GM23338 (cell line): ENCODE measurements at regions not wholly inside any gene's neighbourhood (a gene's known extent, or its start where the extent isn't known, plus 50 kb on each side); places are given as distances from the start of the nearest gene placed in this dataset.

Source experiments
- ATAC-seq: fragments of 200-7000 bp; cut with Tn5 transposase; 3 replicates; pipeline ENCODE4 v1.9.1; 2020
- DNase-seq: peaks from one replicate; pipeline ENCODE4 v3.0.0-alpha.2; 2015; ENCODE audit warnings: low spot score
- H2AFZ ChIP-seq: fragments of 200-600 bp; sonication (generic); 2 replicates; pipeline ENCODE4 v1.8.0; 2016; ENCODE audit warnings: antibody characterized with exemption, mild to moderate bottlenecking, moderate library complexity
- H3F3A ChIP-seq: fragments of 200-600 bp; sonication (generic); replicated peaks from 2 replicates; pipeline ENCODE4 v1.8.0; 2017; ENCODE audit warnings: antibody characterized with exemption, mixed run types, low read depth
- H3K27ac ChIP-seq: fragments of 200-600 bp; sonication (generic); 2 replicates; pipeline ENCODE4 v1.6.1; 2016; ENCODE audit warnings: low read depth
- H3K27me3 ChIP-seq: fragments of 200-600 bp; sonication (generic); 2 replicates; pipeline ENCODE4 v1.8.0; 2016; ENCODE audit warnings: mild to moderate bottlenecking, mixed run types, moderate library complexity; ENCODE audit not compliant: insufficient read depth
- H3K36me3 ChIP-seq: fragments of 200-600 bp; sonication (generic); 2 replicates; pipeline ENCODE4 v1.8.0; 2016; ENCODE audit warnings: mild to moderate bottlenecking; ENCODE audit not compliant: insufficient read depth
- H3K4me1 ChIP-seq: fragments of 200-600 bp; sonication (generic); 2 replicates; pipeline ENCODE4 v1.8.0; 2016; ENCODE audit warnings: mild to moderate bottlenecking, moderate library complexity; ENCODE audit not compliant: insufficient read depth
- H3K4me2 ChIP-seq: fragments of 200-600 bp; sonication (generic); 2 replicates; pipeline ENCODE4 v1.7.1; 2017; ENCODE audit warnings: mixed run types
- H3K4me3 ChIP-seq: fragments of 200-600 bp; sonication (generic); 2 replicates; pipeline ENCODE4 v1.6.1; 2016; ENCODE audit warnings: mixed run types
- H3K79me2 ChIP-seq: fragments of 200-600 bp; sonication (generic); replicated peaks from 2 replicates; pipeline ENCODE4 v1.8.0; 2017; ENCODE audit warnings: mild to moderate bottlenecking; ENCODE audit not compliant: insufficient read depth
- H3K9me2 ChIP-seq: fragments of 200-600 bp; sonication (generic); 2 replicates; pipeline ENCODE4 v1.8.0; 2017; ENCODE audit not compliant: insufficient read depth
- H4K20me1 ChIP-seq: fragments of 200-600 bp; sonication (generic); replicated peaks from 2 replicates; pipeline ENCODE4 v1.8.0; 2017; ENCODE audit warnings: mild to moderate bottlenecking; ENCODE audit not compliant: insufficient read depth
- H3K27ac Mint-ChIP-seq: 2 replicates; pipeline ENCODE4 v1.8.0; 2020; ENCODE audit warnings: inconsistent platforms, mild to moderate bottlenecking, moderate library complexity, mixed read lengths
- H3K27me3 Mint-ChIP-seq: 3 replicates; pipeline ENCODE4 v1.8.0; 2022; ENCODE audit warnings: low read depth, mild to moderate bottlenecking, moderate library complexity, mixed read lengths, inconsistent platforms; ENCODE audit not compliant: insufficient read depth, poor library complexity
- H3K36me3 Mint-ChIP-seq: 3 replicates; pipeline ENCODE4 v1.8.0; 2021; ENCODE audit warnings: low read depth, mild to moderate bottlenecking, inconsistent platforms, moderate library complexity, mixed read lengths
- H3K4me1 Mint-ChIP-seq: 3 replicates; pipeline ENCODE4 v1.8.0; 2020; ENCODE audit warnings: mild to moderate bottlenecking, inconsistent platforms, mixed read lengths
- H3K4me3 Mint-ChIP-seq: 3 replicates; pipeline ENCODE4 v1.8.0; 2021; ENCODE audit warnings: moderate library complexity, mild to moderate bottlenecking, inconsistent platforms, mixed read lengths
- H3K9me3 Mint-ChIP-seq: 3 replicates; pipeline ENCODE4 v1.8.0; 2020; ENCODE audit warnings: moderate library complexity, mild to moderate bottlenecking, inconsistent platforms, mixed read lengths
- CREB1 ChIP-seq: fragments of 250-450 bp; sonication (Bioruptor Pico); IDR thresholded peaks from 2 replicates; pipeline ENCODE4 v1.5.0; 2020; ENCODE audit warnings: low read depth, mild to moderate bottlenecking, moderate library complexity
- JUNB ChIP-seq: IDR thresholded peaks from one replicate; pipeline ENCODE4 v1.6.1; 2016; ENCODE audit warnings: antibody characterized with exemption; ENCODE audit not compliant: unreplicated experiment
- POLR2AphosphoS5 ChIP-seq: IDR thresholded peaks from 2 replicates; pipeline ENCODE4 v1.6.1; 2016; ENCODE audit warnings: antibody characterized with exemption, low read depth
- TF ChIP-seq, protein P1 (sequence below): fragments of 250-450 bp; sonication (Bioruptor Pico); IDR thresholded peaks from 2 replicates; pipeline ENCODE4 v1.5.0; 2020; ENCODE audit warnings: mild to moderate bottlenecking, moderate library complexity

DNA sequence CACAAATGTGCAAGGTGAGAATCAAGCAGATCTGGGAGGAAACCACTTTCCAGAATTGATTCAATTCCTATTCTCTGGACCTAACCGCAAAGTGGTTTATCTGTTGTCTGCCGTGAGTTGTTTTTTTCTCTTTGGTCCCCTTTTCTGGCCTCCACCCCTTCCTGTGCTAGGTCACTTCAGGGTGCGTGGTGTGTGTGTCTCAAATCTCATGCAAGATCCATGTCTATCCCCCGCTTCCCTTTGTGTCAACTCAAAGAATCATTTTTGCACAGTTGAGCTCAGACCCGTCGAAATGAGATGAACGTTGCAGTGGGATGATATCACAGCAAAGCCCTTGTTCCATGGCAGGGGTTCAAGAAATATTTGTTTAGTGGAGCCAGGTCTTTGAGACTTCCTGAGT, 184.5 kb downstream of the GATA3 start (continued):
- TF ChIP-seq, protein P1, sequence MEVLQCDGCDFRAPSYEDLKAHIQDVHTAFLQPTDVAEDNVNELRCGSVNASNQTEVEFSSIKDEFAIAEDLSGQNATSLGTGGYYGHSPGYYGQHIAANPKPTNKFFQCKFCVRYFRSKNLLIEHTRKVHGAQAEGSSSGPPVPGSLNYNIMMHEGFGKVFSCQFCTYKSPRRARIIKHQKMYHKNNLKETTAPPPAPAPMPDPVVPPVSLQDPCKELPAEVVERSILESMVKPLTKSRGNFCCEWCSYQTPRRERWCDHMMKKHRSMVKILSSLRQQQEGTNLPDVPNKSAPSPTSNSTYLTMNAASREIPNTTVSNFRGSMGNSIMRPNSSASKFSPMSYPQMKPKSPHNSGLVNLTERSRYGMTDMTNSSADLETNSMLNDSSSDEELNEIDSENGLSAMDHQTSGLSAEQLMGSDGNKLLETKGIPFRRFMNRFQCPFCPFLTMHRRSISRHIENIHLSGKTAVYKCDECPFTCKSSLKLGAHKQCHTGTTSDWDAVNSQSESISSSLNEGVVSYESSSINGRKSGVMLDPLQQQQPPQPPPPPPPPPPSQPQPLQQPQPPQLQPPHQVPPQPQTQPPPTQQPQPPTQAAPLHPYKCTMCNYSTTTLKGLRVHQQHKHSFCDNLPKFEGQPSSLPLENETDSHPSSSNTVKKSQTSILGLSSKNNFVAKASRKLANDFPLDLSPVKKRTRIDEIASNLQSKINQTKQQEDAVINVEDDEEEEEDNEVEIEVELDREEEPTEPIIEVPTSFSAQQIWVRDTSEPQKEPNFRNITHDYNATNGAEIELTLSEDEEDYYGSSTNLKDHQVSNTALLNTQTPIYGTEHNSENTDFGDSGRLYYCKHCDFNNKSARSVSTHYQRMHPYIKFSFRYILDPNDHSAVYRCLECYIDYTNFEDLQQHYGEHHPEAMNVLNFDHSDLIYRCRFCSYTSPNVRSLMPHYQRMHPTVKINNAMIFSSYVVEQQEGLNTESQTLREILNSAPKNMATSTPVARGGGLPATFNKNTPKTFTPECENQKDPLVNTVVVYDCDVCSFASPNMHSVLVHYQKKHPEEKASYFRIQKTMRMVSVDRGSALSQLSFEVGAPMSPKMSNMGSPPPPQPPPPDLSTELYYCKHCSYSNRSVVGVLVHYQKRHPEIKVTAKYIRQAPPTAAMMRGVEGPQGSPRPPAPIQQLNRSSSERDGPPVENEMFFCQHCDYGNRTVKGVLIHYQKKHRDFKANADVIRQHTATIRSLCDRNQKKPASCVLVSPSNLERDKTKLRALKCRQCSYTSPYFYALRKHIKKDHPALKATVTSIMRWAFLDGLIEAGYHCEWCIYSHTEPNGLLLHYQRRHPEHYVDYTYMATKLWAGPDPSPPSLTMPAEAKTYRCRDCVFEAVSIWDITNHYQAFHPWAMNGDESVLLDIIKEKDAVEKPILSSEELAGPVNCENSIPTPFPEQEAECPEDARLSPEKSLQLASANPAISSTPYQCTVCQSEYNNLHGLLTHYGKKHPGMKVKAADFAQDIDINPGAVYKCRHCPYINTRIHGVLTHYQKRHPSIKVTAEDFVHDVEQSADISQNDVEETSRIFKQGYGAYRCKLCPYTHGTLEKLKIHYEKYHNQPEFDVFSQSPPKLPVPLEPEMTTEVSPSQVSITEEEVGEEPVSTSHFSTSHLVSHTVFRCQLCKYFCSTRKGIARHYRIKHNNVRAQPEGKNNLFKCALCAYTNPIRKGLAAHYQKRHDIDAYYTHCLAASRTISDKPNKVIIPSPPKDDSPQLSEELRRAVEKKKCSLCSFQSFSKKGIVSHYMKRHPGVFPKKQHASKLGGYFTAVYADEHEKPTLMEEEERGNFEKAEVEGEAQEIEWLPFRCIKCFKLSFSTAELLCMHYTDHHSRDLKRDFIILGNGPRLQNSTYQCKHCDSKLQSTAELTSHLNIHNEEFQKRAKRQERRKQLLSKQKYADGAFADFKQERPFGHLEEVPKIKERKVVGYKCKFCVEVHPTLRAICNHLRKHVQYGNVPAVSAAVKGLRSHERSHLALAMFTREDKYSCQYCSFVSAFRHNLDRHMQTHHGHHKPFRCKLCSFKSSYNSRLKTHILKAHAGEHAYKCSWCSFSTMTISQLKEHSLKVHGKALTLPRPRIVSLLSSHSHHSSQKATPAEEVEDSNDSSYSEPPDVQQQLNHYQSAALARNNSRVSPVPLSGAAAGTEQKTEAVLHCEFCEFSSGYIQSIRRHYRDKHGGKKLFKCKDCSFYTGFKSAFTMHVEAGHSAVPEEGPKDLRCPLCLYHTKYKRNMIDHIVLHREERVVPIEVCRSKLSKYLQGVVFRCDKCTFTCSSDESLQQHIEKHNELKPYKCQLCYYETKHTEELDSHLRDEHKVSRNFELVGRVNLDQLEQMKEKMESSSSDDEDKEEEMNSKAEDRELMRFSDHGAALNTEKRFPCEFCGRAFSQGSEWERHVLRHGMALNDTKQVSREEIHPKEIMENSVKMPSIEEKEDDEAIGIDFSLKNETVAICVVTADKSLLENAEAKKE, result no peak
- no peak for TF ChIP-seq CREB1 (CRISPR knock-in tag)

- Mint-ChIP-seq H3K27ac (no peak overlapping the region), H3K36me3 (no peaks in the 10 kb centered on the region), H3K4me1 (no peaks in the 10 kb centered on the region), H3K9me3 (no peaks in the 10 kb centered on the region), H3K4me3 (no peak overlapping the region), H3K27me3 (no peaks in the 10 kb centered on the region)
- peaks cover 2% of the 10 kb centered on the region; the same call in 1 of the 2 replicates for H3K9me2 ChIP-seq
- no peaks in the 10 kb centered on the region for H3K4me1 ChIP-seq
- no peak overlapping the region for H3K27ac ChIP-seq
- H2AFZ ChIP-seq, result no peak overlapping the region
- no peak for DNase-seq
- H3K79me2 ChIP-seq, result no peaks in the 10 kb centered on the region
- H3K4me3 ChIP-seq, result no peak overlapping the region
- TF ChIP-seq JUNB, result no peak
- TF ChIP-seq, protein P1, result no peak
- no peak for TF ChIP-seq POLR2AphosphoS5
- no peak overlapping the region for H3K4me2 ChIP-seq
- H3F3A ChIP-seq, result no peaks in the 10 kb centered on the region
- H4K20me1 ChIP-seq, result no peaks in the 10 kb centered on the region
- H3K36me3 ChIP-seq, result no peaks in the 10 kb centered on the region
- no peak for ATAC-seq
- no peaks in the 10 kb centered on the region for H3K27me3 ChIP-seq
Observed at GRCh38 chr10:8240861-8241260, 186.4 kb downstream of the GATA3 start.
